HK-2 (cell line): ENCODE measurements at regions not wholly inside any gene's neighbourhood (a gene's known extent, or its start where the extent isn't known, plus 50 kb on each side); places are given as distances from the start of the nearest gene placed in this dataset.
A peak's percentile ranks its signal among the peaks of the same experiment; 100 is the strongest.

ENCODE experiments used
- DNase-seq: peaks from one replicate; pipeline ENCODE4 v3.0.0-alpha.2; 2018; ENCODE audit not compliant: unreplicated experiment

- no peak for DNase-seq
Observed at GRCh38 chr13:106299621-106300020, 235.8 kb downstream of the EFNB2 start.

- no peak for DNase-seq
Observed at GRCh38 chr13:106297283-106297682, 238.2 kb downstream of the EFNB2 start.

GRCh38 chr13:106296723-106297122, 238.7 kb downstream of the EFNB2 start:
- no peak for DNase-seq

GRCh38 chr13:106295971-106296370, 239.5 kb downstream of the EFNB2 start:
- no peak for DNase-seq

- DNase-seq: no peak
Observed at GRCh38 chr13:106291006-106291405, 244.5 kb downstream of the EFNB2 start.

GRCh38 chr13:106287351-106287750, 248.1 kb downstream of the EFNB2 start:
- DNase-seq: no peak

GRCh38 chr13:106286811-106287210, 248.7 kb downstream of the EFNB2 start:
- no peak for DNase-seq

GRCh38 chr13:106284358-106284757, 251.1 kb downstream of the EFNB2 start:
- no peak for DNase-seq

GRCh38 chr13:106281426-106281825, 254.0 kb downstream of the EFNB2 start:
- no peak for DNase-seq

- DNase-seq: no peak
Observed at GRCh38 chr13:106277484-106278154, 257.8 kb downstream of the EFNB2 start.

- DNase-seq: no peak
Observed at GRCh38 chr13:106276876-106277275, 258.6 kb downstream of the EFNB2 start.

GRCh38 chr13:106275446-106276032, 259.9 kb downstream of the EFNB2 start:
- DNase-seq: no peak

GRCh38 chr13:106274551-106275203, 260.8 kb downstream of the EFNB2 start:
- DNase-seq: no peak

- DNase-seq: no peak
Observed at GRCh38 chr13:106263801-106264200, 271.7 kb downstream of the EFNB2 start.

GRCh38 chr13:106262886-106263285, 272.6 kb downstream of the EFNB2 start:
- DNase-seq: peak; percentile 14

- DNase-seq: no peak
Observed at GRCh38 chr13:106261450-106261849, 274.0 kb downstream of the EFNB2 start.

- no peak for DNase-seq
Observed at GRCh38 chr13:106260352-106260751, 275.1 kb downstream of the EFNB2 start.

GRCh38 chr13:106259928-106260327, 275.5 kb downstream of the EFNB2 start:
- no peak for DNase-seq

GRCh38 chr13:106246666-106247188, 288.7 kb downstream of the EFNB2 start:
- no peak for DNase-seq

GRCh38 chr13:106246242-106246641, 289.2 kb downstream of the EFNB2 start:
- DNase-seq: no peak

GRCh38 chr13:106243011-106243565, 292.4 kb downstream of the EFNB2 start:
- DNase-seq: no peak
